HG02870 (cell line): ENCODE measurements at regions not wholly inside any gene's neighbourhood (a gene's known extent, or its start where the extent isn't known, plus 50 kb on each side); places are given as distances from the start of the nearest gene placed in this dataset.
"Not testable (repeated sequence)": the region's sequence is repeated elsewhere in the genome, so short reads cannot be mapped to it uniquely, and the experiment has no call there.

Experiments used
- ATAC-seq: cut with Tn5 transposase; IDR thresholded peaks from one replicate; pipeline ENCODE4 v1.9.1; 2021; ENCODE audit warnings: mild to moderate bottlenecking, moderate library complexity; ENCODE audit not compliant: unreplicated experiment

DNA sequence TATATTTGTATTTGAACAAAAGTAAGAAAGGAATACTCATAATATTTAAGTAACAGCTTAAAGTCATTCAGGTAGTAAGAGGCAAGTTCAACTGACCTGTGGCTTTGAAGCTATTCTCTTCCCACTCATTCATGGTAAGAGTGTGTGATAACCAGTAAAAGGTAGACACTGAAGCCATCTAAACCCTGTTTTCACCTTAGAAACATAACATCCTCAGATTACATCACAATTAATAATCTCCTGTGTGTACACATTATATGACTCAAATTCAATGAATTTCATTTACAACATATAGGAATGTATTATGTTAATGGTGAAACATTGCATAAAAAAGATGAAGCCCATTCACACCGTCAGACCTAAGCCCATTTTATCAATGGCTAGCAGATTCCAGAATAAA lies 364.8 kb upstream of the SNX7 start:
- no peak for ATAC-seq

- ATAC-seq, result no peak
These were observed 367.4 kb upstream of the SNX7 start for GRCh38 chr1:98294127-98294526.

DNA sequence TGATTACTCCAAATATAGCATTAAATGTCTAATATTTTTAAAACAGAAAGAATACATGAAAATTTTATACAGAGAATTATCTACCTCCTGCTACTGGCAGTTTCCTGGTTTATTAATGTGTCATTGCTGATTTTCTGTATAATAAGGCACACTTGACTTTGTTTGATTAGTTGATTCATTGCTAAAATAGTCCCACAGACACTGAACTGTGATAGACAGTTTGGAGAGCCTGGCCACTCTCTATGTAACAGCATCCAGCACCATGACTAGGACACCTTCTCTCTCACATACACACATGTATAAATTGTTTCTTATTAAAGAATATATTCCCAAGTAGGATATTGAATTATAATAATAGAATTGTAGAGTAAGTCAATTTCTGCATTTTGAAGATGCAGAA lies 368.5 kb upstream of the SNX7 start:
- ATAC-seq, result no peak

DNA sequence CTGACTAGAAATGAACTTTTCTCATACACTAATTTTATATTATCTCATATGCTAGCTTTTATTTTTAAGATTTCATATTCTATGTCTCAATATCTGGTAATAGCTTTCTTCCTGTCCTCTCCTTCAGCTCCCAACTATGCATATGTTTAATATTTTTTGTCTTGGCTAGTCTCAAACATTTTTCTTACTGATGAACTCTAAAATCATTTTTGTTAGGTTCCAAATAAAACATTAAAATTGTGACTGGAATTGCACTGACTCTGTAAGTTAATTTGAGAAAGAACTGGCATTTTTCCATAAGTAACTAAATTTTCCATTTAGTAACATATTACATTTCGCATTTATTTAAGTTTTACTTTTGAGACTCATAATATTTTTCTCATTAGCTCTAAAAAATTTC lies 368.5 kb upstream of the DPYD start:
- no peak for ATAC-seq

GRCh38 chr1:98288494-98288893 lies 367.7 kb upstream of the DPYD start:
- no peak for ATAC-seq

DNA sequence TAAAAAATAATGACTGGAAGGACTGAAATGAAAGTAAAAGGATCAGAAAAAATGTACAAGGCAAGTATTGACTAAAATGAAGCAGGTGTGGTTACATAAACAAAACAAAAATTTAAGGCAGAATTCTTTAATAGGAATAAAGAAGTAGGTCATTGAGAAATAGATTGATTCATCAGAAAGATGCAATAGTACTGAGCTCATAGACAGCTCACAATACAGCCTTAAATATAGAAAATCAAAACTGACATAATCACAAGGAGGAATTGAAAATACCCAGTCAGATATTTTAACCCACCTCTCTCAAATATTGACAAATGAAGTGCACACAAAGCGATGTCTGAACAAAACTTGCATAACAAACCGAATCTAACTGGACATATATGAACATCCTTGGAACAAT lies 366.8 kb upstream of the DPYD start:
- no peak for ATAC-seq

- ATAC-seq, result no peak
These were observed 365.8 kb upstream of the DPYD start for GRCh38 chr1:98286656-98287055.

GRCh38 chr1:98285286-98285685 lies 364.5 kb upstream of the DPYD start:
- not testable (repeated sequence) for ATAC-seq

- ATAC-seq, result no peak
These were observed 359.2 kb upstream of the DPYD start for GRCh38 chr1:98280049-98280448.

GRCh38 chr1:98278055-98278454 lies 357.2 kb upstream of the DPYD start:
- no peak for ATAC-seq

DNA sequence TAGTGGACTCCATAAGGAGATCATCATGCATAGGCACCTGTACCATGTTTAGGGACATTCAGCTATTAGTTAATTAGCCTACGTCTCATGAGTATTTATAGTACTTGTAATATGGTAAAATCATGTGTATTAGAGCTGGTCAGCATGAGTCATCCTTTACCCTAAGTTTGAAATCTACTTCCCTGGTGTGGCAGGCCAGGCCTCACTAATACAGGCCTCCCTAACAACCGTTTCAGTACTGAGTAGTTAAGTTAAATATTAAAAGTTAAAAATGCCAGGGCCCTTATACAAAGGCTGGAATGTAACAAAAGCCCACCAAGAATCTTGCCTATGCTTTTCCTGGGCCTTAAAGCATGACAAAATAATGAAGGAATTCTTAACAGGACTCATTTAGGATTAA lies 356.3 kb upstream of the DPYD start:
- no peak for ATAC-seq

- ATAC-seq, result no peak
These were observed 355.7 kb upstream of the DPYD start for GRCh38 chr1:98276514-98276913.

- ATAC-seq, result no peak
These were observed 347.5 kb upstream of the DPYD start for GRCh38 chr1:98268316-98268715.

DNA sequence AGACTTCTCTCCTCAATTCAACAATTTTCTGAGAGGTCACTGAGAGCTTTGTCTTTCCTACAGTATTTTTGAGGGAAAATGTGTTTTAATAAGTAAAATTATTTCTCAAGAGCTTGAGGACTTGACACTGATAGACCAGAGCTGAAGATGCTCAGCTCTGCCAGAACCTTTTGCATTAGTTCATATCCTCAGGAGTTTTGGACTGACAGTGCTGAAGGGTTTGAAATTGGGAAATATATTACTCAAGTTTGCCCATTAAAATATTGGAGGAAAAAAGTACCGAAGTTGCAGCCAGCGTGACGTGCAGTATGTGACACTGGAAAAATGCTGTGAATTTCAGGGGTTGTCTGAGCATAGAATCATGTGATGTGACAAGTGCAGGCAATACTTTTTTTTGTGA lies 346.6 kb upstream of the DPYD start:
- ATAC-seq, result no peak

DNA sequence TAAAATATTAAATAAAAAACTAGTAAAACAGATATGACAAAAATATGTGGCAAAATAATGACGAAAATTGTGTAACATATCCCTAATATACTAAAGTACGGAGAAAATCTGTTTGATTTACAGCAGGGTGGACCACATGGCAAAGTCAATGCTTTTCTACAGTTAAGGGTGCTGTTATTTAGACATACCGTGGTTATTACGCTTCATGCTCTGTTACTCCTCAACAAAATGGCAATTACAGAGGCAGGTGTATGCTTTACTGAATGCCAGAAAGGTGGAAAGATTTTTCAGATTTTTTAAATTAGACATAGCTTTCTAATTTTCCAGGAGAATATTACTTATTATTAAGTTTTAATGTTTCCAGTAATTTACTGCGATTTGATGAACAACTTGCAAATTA lies 343.9 kb upstream of the DPYD start:
- ATAC-seq, result no peak

DNA sequence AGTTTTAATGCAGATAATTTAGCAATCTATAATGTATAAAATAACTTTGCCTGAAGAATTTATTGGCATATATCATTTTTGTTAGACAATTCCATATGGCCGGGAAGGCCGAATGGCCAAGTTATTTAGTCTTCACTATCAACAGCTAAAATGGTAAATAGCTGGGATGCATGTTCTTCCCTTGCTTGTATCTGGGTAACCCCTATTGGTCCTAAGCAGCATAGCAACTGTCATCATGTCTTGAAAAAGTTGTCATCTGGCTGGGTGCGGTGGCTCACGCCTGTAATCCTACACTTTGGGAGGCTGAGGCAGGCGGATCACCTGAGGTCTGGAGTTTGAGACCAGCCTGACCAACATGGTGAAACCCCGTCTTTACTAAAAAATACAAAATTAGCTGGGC lies 340.0 kb upstream of the DPYD start:
- ATAC-seq, result no peak

DNA sequence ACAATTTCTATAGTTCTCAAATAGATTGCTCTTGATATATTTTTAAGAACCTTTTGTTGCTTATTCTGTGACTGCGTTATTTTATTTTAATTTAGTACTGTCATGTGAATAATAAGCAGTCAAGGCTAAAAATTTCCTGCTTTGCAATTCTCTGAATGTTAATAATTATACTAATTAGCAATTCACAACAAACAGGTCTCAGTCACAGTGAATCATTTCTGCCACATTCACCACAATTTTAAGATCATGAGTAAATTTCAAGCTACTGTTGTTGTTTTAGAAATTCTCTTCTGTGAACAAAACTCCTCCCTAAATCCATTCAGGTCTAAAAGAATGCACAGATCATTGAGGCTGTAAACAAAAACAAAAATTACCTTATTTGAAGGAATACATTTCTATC lies 339.6 kb upstream of the DPYD start:
- no peak for ATAC-seq

DNA sequence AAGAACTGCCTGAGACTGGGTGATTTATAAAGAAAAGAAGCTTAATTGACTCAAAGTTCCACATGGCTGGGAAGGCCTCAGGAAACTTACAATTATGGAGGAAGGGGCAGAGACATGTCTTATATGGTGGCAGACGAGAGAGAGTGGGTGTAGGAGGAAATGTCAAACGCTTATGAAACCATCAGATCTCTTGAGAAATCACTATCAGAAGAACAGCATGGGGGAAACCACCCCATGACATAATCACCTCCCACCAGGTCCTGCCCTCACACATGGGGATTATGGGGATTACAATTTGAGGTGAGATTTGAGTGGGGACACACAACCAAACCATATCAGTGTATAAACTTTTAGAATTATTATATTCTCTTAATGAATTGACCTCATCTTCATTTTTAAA lies 335.9 kb upstream of the DPYD start:
- ATAC-seq, result no peak

DNA sequence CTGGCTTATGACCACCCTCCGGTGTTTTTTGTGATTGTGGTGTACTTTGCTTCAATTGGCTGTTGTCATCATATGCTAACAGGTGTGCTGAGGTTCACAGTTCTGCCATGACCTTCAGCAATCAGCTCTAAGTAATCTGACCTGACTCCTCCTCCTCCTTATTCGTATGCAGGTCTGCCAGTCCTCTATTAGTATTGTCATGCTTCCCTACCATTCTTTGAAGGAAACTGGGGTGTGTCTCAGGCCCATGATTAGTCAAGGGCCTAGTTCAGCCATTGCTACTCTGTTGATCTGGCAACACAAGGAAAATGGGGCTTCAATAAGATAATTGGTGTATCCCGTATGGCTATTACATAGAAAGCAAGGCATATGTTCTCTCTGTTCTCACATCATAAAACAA lies 332.3 kb upstream of the DPYD start:
- no peak for ATAC-seq

- ATAC-seq, result no peak
These were observed 330.7 kb upstream of the DPYD start for GRCh38 chr1:98251497-98251896.

DNA sequence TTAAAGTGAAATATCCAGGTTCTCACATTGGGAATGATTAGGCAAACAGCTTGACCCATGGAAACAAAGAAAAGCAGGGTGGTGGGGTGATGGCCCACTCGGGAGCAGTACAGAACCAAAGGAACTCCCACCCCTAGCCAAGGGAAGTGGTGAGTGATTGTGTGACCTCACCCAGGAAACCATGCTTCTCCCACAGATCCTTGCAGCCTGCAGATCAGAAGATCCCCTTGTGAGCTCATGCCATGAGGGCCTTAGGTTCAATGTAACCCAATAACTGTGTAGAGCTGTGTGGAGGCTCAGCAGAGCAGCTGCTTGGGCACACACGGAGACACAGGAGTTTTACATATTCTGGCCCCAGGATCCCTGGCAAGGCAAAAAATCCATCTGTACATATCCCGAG lies 311.8 kb upstream of the DPYD start:
- no peak for ATAC-seq

DNA sequence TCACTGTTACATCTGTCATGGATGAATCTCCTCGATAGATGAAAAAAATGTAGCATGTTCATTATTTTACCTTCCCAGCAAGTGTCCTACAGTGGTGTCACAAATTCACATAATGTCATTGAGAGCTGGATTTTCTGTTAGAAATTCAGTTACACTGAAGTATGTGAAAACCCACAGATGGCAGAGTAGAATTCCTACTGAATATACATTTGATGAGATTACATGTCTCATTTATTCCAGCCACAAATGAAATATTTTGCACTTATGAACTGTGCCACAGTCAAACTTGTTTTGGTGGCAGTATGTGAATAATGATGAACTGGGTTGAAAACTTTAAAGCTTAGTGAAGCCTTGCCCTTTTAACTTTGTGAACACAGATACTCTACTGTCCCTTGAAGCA lies 301.9 kb upstream of the DPYD start:
- no peak for ATAC-seq

- ATAC-seq, result no peak
These were observed 301.1 kb upstream of the DPYD start for GRCh38 chr1:98221923-98222322.

DNA sequence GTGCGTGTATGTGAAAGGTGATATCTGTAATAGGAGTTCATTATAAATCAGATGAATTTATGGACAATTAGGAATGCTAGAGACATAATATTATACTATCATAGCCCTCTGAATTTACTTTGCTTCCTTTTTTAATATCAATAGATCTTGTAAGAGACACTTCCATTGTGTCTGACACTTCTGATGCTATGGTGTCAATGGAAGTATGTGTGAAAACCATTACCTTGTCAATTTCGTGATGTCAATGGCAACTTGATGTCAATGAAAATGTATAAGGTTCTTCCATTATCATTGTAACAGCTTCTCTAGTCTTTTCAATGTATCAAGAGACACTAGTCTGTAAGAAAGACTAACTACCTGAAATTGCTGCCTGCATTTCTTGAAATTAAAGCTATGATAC lies 296.8 kb upstream of the DPYD start:
- ATAC-seq, result no peak
